ENCODE measurements at regions not wholly inside any gene's neighbourhood (a gene's known extent, or its start where the extent isn't known, plus 50 kb on each side); places are given as distances from the start of the nearest gene placed in this dataset.
A peak's percentile ranks its signal among the peaks of the same experiment; 100 is the strongest.

GRCh38 chr5:23755906-23756305 lies 248.5 kb downstream of the PRDM9 start:
- POLR2A ChIA-PET = no interaction called here
- no peaks in the 10 kb centered on the region for H3K36me3 ChIP-seq (replicated peaks in 1 of 2; ENCODE audit: control insufficient read depth in 1 of 2, insufficient read depth in 2 of 2, low read length in 2 of 2)
- in situ Hi-C loops (cut with HindIII; ENCODE audit: extremely low pct_ligation_motif_present, low pct_unique_long_range_greater_than_20kb) (no loop called here), intact Hi-C loops (cut with micrococcal nuclease; ENCODE audit: unreplicated experiment) (no loop called here)
- FAIRE-seq = no peak
- no peaks in the 10 kb centered on the region for H3K4me1 ChIP-seq (ENCODE audit: insufficient read depth, low read length)
- no peak overlapping the region for H3K9ac ChIP-seq (ENCODE audit: insufficient read depth, low read depth, low read length)
- H2AFZ ChIP-seq (ENCODE audit: low read length) = no peak overlapping the region
- ATAC-seq = no peak
- H3K27ac ChIP-seq (ENCODE audit: extremely low read length, insufficient read depth, low read length) = no peak overlapping the region
- no peaks in the 10 kb centered on the region for H3K79me2 ChIP-seq (ENCODE audit: insufficient read depth, low read length)
- no peaks in the 10 kb centered on the region for H4K20me1 ChIP-seq (ENCODE audit: insufficient read depth, low read length)
- H3K9me3 ChIP-seq (ENCODE audit: low read length) = peaks cover 5% of the 10 kb centered on the region; the same call in 1 of the 2 replicates
- DNase-seq (ENCODE audit: low spot score) = no peak
- no peaks in the 10 kb centered on the region for H3K27me3 ChIP-seq (ENCODE audit: control insufficient read depth in 1 of 2, insufficient read depth in 2 of 2, low read length in 2 of 2)
- CTCF ChIA-PET (ENCODE audit: low intra/inter-chr PET ratio, low total read pairs) = no interaction called here
- no TSS peak for BruUV-seq (replicated peaks)
- TF ChIP-seq MAFF (IDR thresholded peaks at IDR 0.05; ENCODE audit: low read depth, low read length) (0 out of 2 replicates have a peak, but pooled peaks have one; percentile 42), SAFB2 (CRISPR knock-in tag; IDR thresholded peaks at IDR 0.05; ENCODE audit: borderline replicate concordance, low read depth) (no peak), MAFK (conservative IDR thresholded peaks at IDR 0.05 in 1 of 2, IDR thresholded peaks at IDR 0.05 in 1 of 2; ENCODE audit: low read length in 2 of 2) (peak in 1 of 2 experiments; percentile 67; a peak in 3 of 4 replicates)
- TF ChIP-seq, protein P1, sequence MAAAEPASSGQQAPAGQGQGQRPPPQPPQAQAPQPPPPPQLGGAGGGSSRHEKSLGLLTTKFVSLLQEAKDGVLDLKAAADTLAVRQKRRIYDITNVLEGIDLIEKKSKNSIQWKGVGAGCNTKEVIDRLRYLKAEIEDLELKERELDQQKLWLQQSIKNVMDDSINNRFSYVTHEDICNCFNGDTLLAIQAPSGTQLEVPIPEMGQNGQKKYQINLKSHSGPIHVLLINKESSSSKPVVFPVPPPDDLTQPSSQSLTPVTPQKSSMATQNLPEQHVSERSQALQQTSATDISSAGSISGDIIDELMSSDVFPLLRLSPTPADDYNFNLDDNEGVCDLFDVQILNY (CRISPR knock-in tag; conservative IDR thresholded peaks at IDR 0.05) = no peak
- no peak overlapping the region for H3K4me3 ChIP-seq (replicated peaks in 1 of 3; ENCODE audit: insufficient read depth in 1 of 3, low read depth in 2 of 3, low read length in 3 of 3)
- no peak overlapping the region for H3K4me2 ChIP-seq (ENCODE audit: low read depth, low read length)

DNA sequence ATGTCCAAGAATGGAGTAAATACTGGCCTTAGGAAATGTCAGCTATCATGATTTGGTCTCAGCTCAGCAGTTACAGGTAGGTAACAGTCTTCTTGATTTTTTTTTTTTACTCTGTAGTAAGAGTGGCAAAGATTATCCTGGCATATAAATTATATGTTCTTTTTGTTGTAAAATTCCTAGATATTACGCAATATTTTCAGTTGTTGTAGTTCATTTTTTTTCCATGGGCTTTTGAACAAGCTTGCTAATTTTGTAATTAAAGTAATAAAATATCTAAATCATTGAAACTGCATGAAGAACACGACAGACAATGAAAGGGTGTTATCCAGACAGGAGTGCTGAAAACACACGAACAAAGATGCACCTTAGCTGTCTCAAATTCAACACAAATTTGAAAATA lies 249.4 kb downstream of the PRDM9 start:
- H3K79me2 ChIP-seq (ENCODE audit: insufficient read depth, low read length) = no peaks in the 10 kb centered on the region
- no peaks in the 10 kb centered on the region for H4K20me1 ChIP-seq (ENCODE audit: insufficient read depth, low read length)
- no peak for FAIRE-seq
- no peak for ATAC-seq
- TF ChIP-seq CEBPB (IDR thresholded peaks at IDR 0.05; ENCODE audit: borderline replicate concordance, low read depth, low read length) = peak; percentile 52; the same call in 1 of the 2 replicates
- no peak for TF ChIP-seq EP300 (IDR thresholded peaks at IDR 0.05; ENCODE audit: low read depth in 2 of 2, low read length in 2 of 2)
- no peak for TF ChIP-seq EP300 (CRISPR knock-in tag; IDR thresholded peaks at IDR 0.05; ENCODE audit: borderline replicate concordance)
- H3K27ac ChIP-seq (ENCODE audit: extremely low read length, insufficient read depth, low read length) = no peak overlapping the region
- ChIA-PET CTCF (ENCODE audit: low intra/inter-chr PET ratio, low total read pairs) (no interaction called here), POLR2A (no interaction called here)
- no peaks in the 10 kb centered on the region for H3K36me3 ChIP-seq (replicated peaks in 1 of 2; ENCODE audit: control insufficient read depth in 1 of 2, insufficient read depth in 2 of 2, low read length in 2 of 2)
- H3K9me3 ChIP-seq (ENCODE audit: low read length) = no peaks in the 10 kb centered on the region
- H3K4me1 ChIP-seq (ENCODE audit: insufficient read depth, low read length) = no peaks in the 10 kb centered on the region
- no peak overlapping the region for H3K9ac ChIP-seq (ENCODE audit: insufficient read depth, low read depth, low read length)
- BruUV-seq (replicated peaks) = no TSS peak
- H2AFZ ChIP-seq (ENCODE audit: low read length) = no peak overlapping the region
- in situ Hi-C loops (cut with HindIII; ENCODE audit: extremely low pct_ligation_motif_present, low pct_unique_long_range_greater_than_20kb) (no loop called here), intact Hi-C loops (cut with micrococcal nuclease; ENCODE audit: unreplicated experiment) (no loop called here)
- H3K4me3 ChIP-seq (replicated peaks in 1 of 3; ENCODE audit: insufficient read depth in 1 of 3, low read depth in 2 of 3, low read length in 3 of 3) = no peak overlapping the region
- H3K4me2 ChIP-seq (ENCODE audit: low read depth, low read length) = no peak overlapping the region
- 3% methylated on average over 3 of the region's 3 CpGs for WGBS (ENCODE audit: low lambda C conversion rate)
- H3K27me3 ChIP-seq (ENCODE audit: control insufficient read depth in 1 of 2, insufficient read depth in 2 of 2, low read length in 2 of 2) = no peaks in the 10 kb centered on the region
- DNase-seq (ENCODE audit: low spot score) = no peak

Data from HepG2 (cell line).